OCI-LY1 (cell line): ENCODE measurements at regions not wholly inside any gene's neighbourhood (a gene's known extent, or its start where the extent isn't known, plus 50 kb on each side); places are given as distances from the start of the nearest gene placed in this dataset.

Source experiments
- H2AFZ ChIP-seq: fragments of 200-600 bp; sonication (generic), shearing (Covaris generic); 2 replicates; pipeline ENCODE4 v1.6.0; 2014; ENCODE audit warnings: antibody characterized with exemption, mild to moderate bottlenecking, low read length
- H3F3A ChIP-seq: fragments of 200-600 bp; sonication (generic), shearing (Covaris generic); 2 replicates; pipeline ENCODE4 v1.6.0; 2014; ENCODE audit warnings: mild to moderate bottlenecking, antibody characterized with exemption, low read length, moderate library complexity; ENCODE audit not compliant: insufficient read depth
- H3K27ac ChIP-seq: fragments of 200-600 bp; sonication (generic); 2 replicates; pipeline ENCODE4 v1.5.1; 2014; ENCODE audit warnings: low read length, mixed run types, mild to moderate bottlenecking, low read depth; ENCODE audit not compliant: poor library complexity, severe bottlenecking
- H3K27me3 ChIP-seq: fragments of 200-600 bp; sonication (generic); 2 replicates; pipeline ENCODE4 v1.6.0; 2014; ENCODE audit warnings: antibody characterized with exemption, mild to moderate bottlenecking, low read length, moderate library complexity; ENCODE audit not compliant: insufficient read depth
- H3K36me3 ChIP-seq: fragments of 200-600 bp; sonication (generic); 2 replicates; pipeline ENCODE4 v1.6.1; 2014; ENCODE audit warnings: mild to moderate bottlenecking, antibody characterized with exemption, low read length, moderate library complexity, mixed read lengths; ENCODE audit not compliant: insufficient read depth
- H3K4me1 ChIP-seq: fragments of 200-600 bp; sonication (generic); 2 replicates; pipeline ENCODE4 v1.5.1; 2014; ENCODE audit warnings: mild to moderate bottlenecking, low read length, moderate library complexity; ENCODE audit not compliant: insufficient read depth, severe bottlenecking
- H3K4me2 ChIP-seq: fragments of 200-600 bp; sonication (generic), shearing (Covaris generic); 2 replicates; pipeline ENCODE4 v1.6.1; 2014; ENCODE audit warnings: low read length
- H3K4me3 ChIP-seq: fragments of 200-600 bp; sonication (generic); 2 replicates; pipeline ENCODE4 v1.5.1; 2014; ENCODE audit warnings: low read length, low read depth, mild to moderate bottlenecking, mixed read lengths; ENCODE audit not compliant: poor library complexity, severe bottlenecking
- H3K79me2 ChIP-seq: fragments of 200-600 bp; shearing (Covaris generic); 2 replicates; pipeline ENCODE4 v1.6.1; 2016; ENCODE audit warnings: mixed run types, low read length, mixed read lengths; ENCODE audit not compliant: insufficient read depth
- H3K9ac ChIP-seq: fragments of 200-600 bp; sonication (generic), shearing (Covaris generic); 2 replicates; pipeline ENCODE4 v1.6.1; 2014; ENCODE audit warnings: mild to moderate bottlenecking, low read length, mixed read lengths
- H3K9me2 ChIP-seq: fragments of 200-600 bp; sonication (generic), shearing (Covaris generic); 2 replicates; pipeline ENCODE4 v1.6.1; 2014; ENCODE audit warnings: low read depth, mild to moderate bottlenecking, low read length, mixed read lengths
- H3K9me3 ChIP-seq: fragments of 200-600 bp; shearing (Covaris generic); 2 replicates; pipeline ENCODE4 v1.6.1; 2014; ENCODE audit warnings: low read length, mixed read lengths
- H4K20me1 ChIP-seq: fragments of 200-600 bp; sonication (generic), shearing (Covaris generic); 2 replicates; pipeline ENCODE4 v1.6.0; 2016; ENCODE audit warnings: mild to moderate bottlenecking, low read length; ENCODE audit not compliant: insufficient read depth
- CTCF ChIP-seq: fragments of 200-600 bp; sonication (generic), shearing (Covaris generic); IDR thresholded peaks from 2 replicates; pipeline ENCODE4 v1.5.1; 2017; ENCODE audit warnings: mild to moderate bottlenecking, antibody characterized with exemption, low read length, moderate library complexity, mixed read lengths
- EZH2 ChIP-seq: fragments of 200-600 bp; sonication (generic), shearing (Covaris generic); IDR thresholded peaks from 2 replicates; pipeline ENCODE4 v1.8.0; 2017; ENCODE audit warnings: borderline replicate concordance, mixed run types, mild to moderate bottlenecking, antibody characterized with exemption, low read length, moderate library complexity, mixed read lengths

GRCh38 chr14:95444132-95445129, 72.0 kb downstream of the SYNE3 start:
- Histone ChIP-seq H4K20me1 (no peaks in the 10 kb centered on the region), H2AFZ (no peak overlapping the region), H3K4me1 (peaks cover 34% of the 10 kb centered on the region), H3K9ac (no peak overlapping the region), H3K4me2 (no peak overlapping the region; the same call in 1 of the 2 replicates), H3F3A (no peaks in the 10 kb centered on the region), H3K9me3 (no peaks in the 10 kb centered on the region), H3K79me2 (no peaks in the 10 kb centered on the region), H3K36me3 (no peaks in the 10 kb centered on the region), H3K4me3 (no peak overlapping the region), H3K27ac (peak overlapping the region; percentile 41), H3K9me2 (no peaks in the 10 kb centered on the region), H3K27me3 (no peaks in the 10 kb centered on the region)
- no peak for TF ChIP-seq CTCF
- TF ChIP-seq EZH2 = no peak

- no peaks in the 10 kb centered on the region for H3F3A ChIP-seq
- peaks cover 37% of the 10 kb centered on the region for H3K4me1 ChIP-seq
- no peak overlapping the region for H2AFZ ChIP-seq
- no peaks in the 10 kb centered on the region for H3K79me2 ChIP-seq
- H3K4me2 ChIP-seq = no peak overlapping the region
- no peaks in the 10 kb centered on the region for H3K9me2 ChIP-seq
- no peaks in the 10 kb centered on the region for H3K27me3 ChIP-seq
- H4K20me1 ChIP-seq = no peaks in the 10 kb centered on the region
- no peak overlapping the region for H3K9ac ChIP-seq
- H3K27ac ChIP-seq = peak overlapping the region; percentile 20
- TF ChIP-seq EZH2 = no peak
- TF ChIP-seq CTCF = peak; percentile 94
- H3K36me3 ChIP-seq = no peaks in the 10 kb centered on the region
- H3K9me3 ChIP-seq = no peaks in the 10 kb centered on the region
- H3K4me3 ChIP-seq = no peak overlapping the region
Measured at GRCh38 chr14:95442633-95443021, 73.8 kb downstream of the SYNE3 start.

- H3K27ac ChIP-seq = no peak overlapping the region
- H3K79me2 ChIP-seq = no peaks in the 10 kb centered on the region
- H3K4me1 ChIP-seq = peaks cover 40% of the 10 kb centered on the region
- H3K27me3 ChIP-seq = no peaks in the 10 kb centered on the region
- H2AFZ ChIP-seq = no peak overlapping the region
- H3F3A ChIP-seq = no peaks in the 10 kb centered on the region
- no peaks in the 10 kb centered on the region for H3K36me3 ChIP-seq
- H3K4me3 ChIP-seq = no peak overlapping the region
- no peak overlapping the region for H3K4me2 ChIP-seq
- H3K9ac ChIP-seq = no peak overlapping the region
- no peaks in the 10 kb centered on the region for H3K9me2 ChIP-seq
- H4K20me1 ChIP-seq = no peaks in the 10 kb centered on the region
- TF ChIP-seq EZH2 (no peak), CTCF (no peak)
- no peaks in the 10 kb centered on the region for H3K9me3 ChIP-seq
Measured at GRCh38 chr14:95442016-95442632, 74.3 kb downstream of the SYNE3 start.
